ENCODE measurements at regions not wholly inside any gene's neighbourhood (a gene's known extent, or its start where the extent isn't known, plus 50 kb on each side); places are given as distances from the start of the nearest gene placed in this dataset.

DNA sequence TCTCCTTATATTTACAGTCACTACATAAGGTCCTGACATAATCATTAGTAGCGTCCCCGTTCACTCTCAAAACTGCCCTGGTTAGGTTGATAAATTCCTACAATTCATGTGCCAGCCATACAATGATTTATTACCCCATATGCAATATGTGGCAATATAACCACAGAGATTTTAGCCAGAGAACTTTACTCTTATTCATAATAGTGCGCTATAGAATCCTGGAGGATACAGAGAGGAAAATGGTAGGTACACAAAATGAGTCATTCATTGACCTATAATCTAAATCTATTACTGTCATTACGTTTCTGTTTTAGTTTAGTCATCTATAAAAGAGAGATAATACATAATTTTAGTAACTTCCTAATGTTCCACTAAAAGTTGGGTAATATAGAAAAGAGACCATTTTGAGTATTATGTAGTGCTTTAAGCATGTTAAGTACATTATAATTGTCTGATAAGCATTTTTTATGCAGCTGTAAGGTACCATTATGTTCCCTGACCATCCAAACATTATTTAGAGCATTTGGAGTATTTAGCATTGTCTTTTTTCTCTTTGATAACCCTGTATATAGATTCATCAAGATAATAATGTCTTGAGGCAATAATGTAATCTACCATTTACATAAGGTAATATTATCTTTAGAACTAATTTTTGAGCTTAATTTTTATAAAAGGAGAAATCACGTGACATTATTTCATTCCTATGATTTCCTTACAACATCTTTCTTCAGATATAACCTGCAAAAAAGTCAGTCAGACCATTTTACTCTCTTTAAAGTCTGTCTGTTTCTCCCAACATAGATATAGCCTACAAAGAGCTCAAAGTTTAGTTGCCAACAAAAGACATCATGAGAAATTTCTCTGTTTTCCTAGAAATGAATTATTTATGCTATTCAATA, 655.5 kb upstream of the ZNF608 start:
- BruUV-seq (replicated peaks) = no TSS peak
- no peaks in the 10 kb centered on the region for H3K27me3 ChIP-seq (replicated peaks in 1 of 2; ENCODE audit: control insufficient read depth in 2 of 2, insufficient read depth in 2 of 2, low read length in 1 of 2)
- H3K9ac ChIP-seq (ENCODE audit: control insufficient read depth, insufficient read depth, low read length) = no peak overlapping the region
- no peaks in the 10 kb centered on the region for H3K36me3 ChIP-seq (ENCODE audit: control insufficient read depth in 2 of 2, insufficient read depth in 2 of 2, low read length in 1 of 2)
- no peak for DNase-seq (ENCODE audit: low read depth, low spot score)
- no peaks in the 10 kb centered on the region for H3K79me2 ChIP-seq (ENCODE audit: control insufficient read depth, insufficient read depth, low read length)
- H3K4me3 ChIP-seq = no peak overlapping the region
- RAD21 ChIA-PET (ENCODE audit: unreplicated experiment) = no interaction called here
- SMC1A ChIA-PET (ENCODE audit: uncharacterized antibody, unreplicated experiment) = interaction anchor here (0.6 to 0.8 kb wide), 2 partner anchors 12 to 764 kb away, joined by 3 to 4 read pairs; no protein-coding TSS in a partner anchor
- POLR2A ChIA-PET = interaction anchor here (0.5 kb wide), 1 partner anchor 557 kb away, joined by 4 read pairs; no protein-coding TSS in a partner anchor
- 49% methylated on average over 5 of the region's 5 CpGs for WGBS (ENCODE audit: insufficient coverage, insufficient replicate concordance, low lambda C conversion rate, missing lambda C conversion rate)
- no peak for FAIRE-seq
- TF ChIP-seq RCOR1 (conservative IDR thresholded peaks at IDR 0.05; ENCODE audit: low read depth, low read length) = no peak
- TF ChIP-seq, protein P1, sequence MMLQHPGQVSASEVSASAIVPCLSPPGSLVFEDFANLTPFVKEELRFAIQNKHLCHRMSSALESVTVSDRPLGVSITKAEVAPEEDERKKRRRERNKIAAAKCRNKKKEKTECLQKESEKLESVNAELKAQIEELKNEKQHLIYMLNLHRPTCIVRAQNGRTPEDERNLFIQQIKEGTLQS (IDR thresholded peaks at IDR 0.05; ENCODE audit: borderline replicate concordance, extremely low read depth, low read depth, low read length) = no peak
- TF ChIP-seq SMC3 (IDR thresholded peaks at IDR 0.05; ENCODE audit: borderline replicate concordance, low read length) = no peak
- TF ChIP-seq BHLHE40 (IDR thresholded peaks at IDR 0.05; ENCODE audit: borderline replicate concordance in 1 of 2, low read depth in 2 of 2, low read length in 1 of 2) = no peak
- no peak for TF ChIP-seq POLR2AphosphoS2 (IDR thresholded peaks at IDR 0.05; ENCODE audit: low read depth, low read length)
- no peak for TF ChIP-seq KAT2A (conservative IDR thresholded peaks at IDR 0.05; ENCODE audit: control insufficient read depth, low read depth, low read length)
- TF ChIP-seq YY1 (IDR thresholded peaks at IDR 0.05; ENCODE audit: low read depth, low read length) = no peak
- no peak for TF ChIP-seq SIX5 (IDR thresholded peaks at IDR 0.05; ENCODE audit: low read depth, low read length, severe bottlenecking)
- TF ChIP-seq FOS (IDR thresholded peaks at IDR 0.05; ENCODE audit: borderline replicate concordance, extremely low read depth, insufficient read length) = no peak
- TF ChIP-seq SIN3A (IDR thresholded peaks at IDR 0.05; ENCODE audit: low read depth, low read length) = no peak
- TF ChIP-seq RUNX3 (IDR thresholded peaks at IDR 0.05; ENCODE audit: low read length) = no peak
- TF ChIP-seq ZNF207 (IDR thresholded peaks at IDR 0.05; ENCODE audit: borderline replicate concordance) = no peak
- TF ChIP-seq RFX5 (IDR thresholded peaks at IDR 0.05; ENCODE audit: low read depth, low read length) = no peak
- no peak for TF ChIP-seq CHD2 (IDR thresholded peaks at IDR 0.05; ENCODE audit: borderline replicate concordance, low read depth, low read length)
- no peak for TF ChIP-seq SPI1 (IDR thresholded peaks at IDR 0.05; ENCODE audit: borderline replicate concordance, insufficient read depth, low read depth, low read length)
- TF ChIP-seq, protein P2, sequence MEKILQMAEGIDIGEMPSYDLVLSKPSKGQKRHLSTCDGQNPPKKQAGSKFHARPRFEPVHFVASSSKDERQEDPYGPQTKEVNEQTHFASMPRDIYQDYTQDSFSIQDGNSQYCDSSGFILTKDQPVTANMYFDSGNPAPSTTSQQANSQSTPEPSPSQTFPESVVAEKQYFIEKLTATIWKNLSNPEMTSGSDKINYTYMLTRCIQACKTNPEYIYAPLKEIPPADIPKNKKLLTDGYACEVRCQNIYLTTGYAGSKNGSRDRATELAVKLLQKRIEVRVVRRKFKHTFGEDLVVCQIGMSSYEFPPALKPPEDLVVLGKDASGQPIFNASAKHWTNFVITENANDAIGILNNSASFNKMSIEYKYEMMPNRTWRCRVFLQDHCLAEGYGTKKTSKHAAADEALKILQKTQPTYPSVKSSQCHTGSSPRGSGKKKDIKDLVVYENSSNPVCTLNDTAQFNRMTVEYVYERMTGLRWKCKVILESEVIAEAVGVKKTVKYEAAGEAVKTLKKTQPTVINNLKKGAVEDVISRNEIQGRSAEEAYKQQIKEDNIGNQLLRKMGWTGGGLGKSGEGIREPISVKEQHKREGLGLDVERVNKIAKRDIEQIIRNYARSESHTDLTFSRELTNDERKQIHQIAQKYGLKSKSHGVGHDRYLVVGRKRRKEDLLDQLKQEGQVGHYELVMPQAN (conservative IDR thresholded peaks at IDR 0.05) = no peak
- no peak for TF ChIP-seq LARP7 (IDR thresholded peaks at IDR 0.05)
- H3K4me2 ChIP-seq (ENCODE audit: control insufficient read depth, insufficient read depth) = no peak overlapping the region
- in situ Hi-C loops (cut with MboI) (no loop called here), intact Hi-C loops (cut with micrococcal nuclease; ENCODE audit: unreplicated experiment) (no loop called here)
- H3K9me3 ChIP-seq (replicated peaks; ENCODE audit: control insufficient read depth, insufficient read depth, low read length) = peaks cover 3% of the 10 kb centered on the region; the same call in 2 of the 3 replicates
- no peak overlapping the region for H2AFZ ChIP-seq (ENCODE audit: control insufficient read depth, low read depth, low read length)
- no peaks in the 10 kb centered on the region for H3K4me1 ChIP-seq (ENCODE audit: control insufficient read depth, insufficient read depth, low read length)
- no peak overlapping the region for H3K27ac ChIP-seq (ENCODE audit: control insufficient read depth, insufficient read depth)
- no peak for ATAC-seq
- CTCF ChIA-PET = interaction anchor here (1.5 kb wide), 1 partner anchor 12 kb away, joined by 3 read pairs; no protein-coding TSS in a partner anchor
- no peaks in the 10 kb centered on the region for H4K20me1 ChIP-seq (ENCODE audit: control insufficient read depth, insufficient read depth)

All from GM12878 (cell line).